VCaP (cell line): ENCODE measurements at regions not wholly inside any gene's neighbourhood (a gene's known extent, or its start where the extent isn't known, plus 50 kb on each side); places are given as distances from the start of the nearest gene placed in this dataset.
"Not testable (repeated sequence)": the region's sequence is repeated elsewhere in the genome, so short reads cannot be mapped to it uniquely, and the experiment has no call there.

ENCODE experiments used
- H3K27ac ChIP-seq: fragments of 450-650 bp; 2 replicates; pipeline ENCODE4 v1.5.1; 2017
- TF ChIP-seq, protein P1 (sequence below): fragments of 450-650 bp; conservative IDR thresholded peaks from 2 replicates; pipeline ENCODE4 v1.5.1; 2017; ENCODE audit warnings: mild to moderate bottlenecking, moderate library complexity

GRCh38 chr4:12446256-12446655 lies 1017.6 kb upstream of the HS3ST1 start:
- H3K27ac ChIP-seq: no peak overlapping the region
- TF ChIP-seq, protein P1, sequence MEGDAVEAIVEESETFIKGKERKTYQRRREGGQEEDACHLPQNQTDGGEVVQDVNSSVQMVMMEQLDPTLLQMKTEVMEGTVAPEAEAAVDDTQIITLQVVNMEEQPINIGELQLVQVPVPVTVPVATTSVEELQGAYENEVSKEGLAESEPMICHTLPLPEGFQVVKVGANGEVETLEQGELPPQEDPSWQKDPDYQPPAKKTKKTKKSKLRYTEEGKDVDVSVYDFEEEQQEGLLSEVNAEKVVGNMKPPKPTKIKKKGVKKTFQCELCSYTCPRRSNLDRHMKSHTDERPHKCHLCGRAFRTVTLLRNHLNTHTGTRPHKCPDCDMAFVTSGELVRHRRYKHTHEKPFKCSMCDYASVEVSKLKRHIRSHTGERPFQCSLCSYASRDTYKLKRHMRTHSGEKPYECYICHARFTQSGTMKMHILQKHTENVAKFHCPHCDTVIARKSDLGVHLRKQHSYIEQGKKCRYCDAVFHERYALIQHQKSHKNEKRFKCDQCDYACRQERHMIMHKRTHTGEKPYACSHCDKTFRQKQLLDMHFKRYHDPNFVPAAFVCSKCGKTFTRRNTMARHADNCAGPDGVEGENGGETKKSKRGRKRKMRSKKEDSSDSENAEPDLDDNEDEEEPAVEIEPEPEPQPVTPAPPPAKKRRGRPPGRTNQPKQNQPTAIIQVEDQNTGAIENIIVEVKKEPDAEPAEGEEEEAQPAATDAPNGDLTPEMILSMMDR: no peak

GRCh38 chr4:12445711-12446235 lies 1017.1 kb upstream of the HS3ST1 start:
- no peak overlapping the region for H3K27ac ChIP-seq
- TF ChIP-seq, protein P1: no peak

DNA sequence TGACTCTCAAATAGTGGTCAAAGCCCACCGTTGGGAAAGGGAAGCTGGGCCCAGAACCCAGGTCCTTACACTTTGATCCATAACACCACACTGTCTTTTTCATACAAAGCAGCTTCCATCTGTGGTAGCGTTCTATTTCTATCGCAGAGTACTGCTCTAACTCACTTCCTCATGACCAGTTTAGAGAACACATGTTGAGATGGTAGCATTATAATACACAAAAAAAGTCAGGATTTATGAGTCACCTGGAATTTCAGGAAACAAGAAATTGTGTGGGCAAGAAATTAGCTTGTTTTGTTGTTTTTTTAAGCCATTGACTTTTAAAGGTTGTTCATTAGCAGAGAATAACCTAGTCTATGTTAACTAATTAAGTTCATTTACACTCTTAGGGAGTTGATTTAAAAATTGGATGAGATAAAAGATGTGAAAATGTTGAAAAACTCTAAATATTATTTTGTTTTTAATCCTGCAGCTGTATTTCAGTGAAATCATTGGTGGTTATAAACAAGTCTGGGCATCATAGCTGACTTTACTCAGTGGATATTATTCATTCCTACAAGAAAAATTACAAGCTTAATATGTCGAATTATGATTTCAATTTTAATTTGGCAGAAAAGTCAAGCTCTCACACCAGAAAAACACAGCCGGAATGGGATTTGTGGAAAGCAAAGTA lies 1011.1 kb upstream of the HS3ST1 start:
- TF ChIP-seq, protein P1: no peak
- H3K27ac ChIP-seq: no peak overlapping the region

- H3K27ac ChIP-seq: not testable (repeated sequence)
Observed at GRCh38 chr4:12431259-12431658, 1002.6 kb upstream of the HS3ST1 start.

GRCh38 chr4:12421364-12421763 lies 992.7 kb upstream of the HS3ST1 start:
- TF ChIP-seq, protein P1: no peak
- no peak overlapping the region for H3K27ac ChIP-seq

GRCh38 chr4:12416755-12417154 lies 988.1 kb upstream of the HS3ST1 start:
- no peak overlapping the region for H3K27ac ChIP-seq
- TF ChIP-seq, protein P1: no peak

GRCh38 chr4:12414181-12414812 lies 985.6 kb upstream of the HS3ST1 start:
- H3K27ac ChIP-seq: no peak overlapping the region
- TF ChIP-seq, protein P1: no peak

- no peak overlapping the region for H3K27ac ChIP-seq
- TF ChIP-seq, protein P1: no peak
Observed at GRCh38 chr4:12411072-12411471, 982.4 kb upstream of the HS3ST1 start.
